Activated CD4-positive, alpha-beta T cell treated with anti-CD3 and anti-CD28 coated beads for 4 hours (primary cell): ENCODE measurements at regions not wholly inside any gene's neighbourhood (a gene's known extent, or its start where the extent isn't known, plus 50 kb on each side); places are given as distances from the start of the nearest gene placed in this dataset.
"Not testable (repeated sequence)": the region's sequence is repeated elsewhere in the genome, so short reads cannot be mapped to it uniquely, and the experiment has no call there.

Source experiments
- DNase-seq, 2 donors: peaks; one replicate each; pipeline ENCODE4 v3.0.0-alpha.2; 2020

DNA sequence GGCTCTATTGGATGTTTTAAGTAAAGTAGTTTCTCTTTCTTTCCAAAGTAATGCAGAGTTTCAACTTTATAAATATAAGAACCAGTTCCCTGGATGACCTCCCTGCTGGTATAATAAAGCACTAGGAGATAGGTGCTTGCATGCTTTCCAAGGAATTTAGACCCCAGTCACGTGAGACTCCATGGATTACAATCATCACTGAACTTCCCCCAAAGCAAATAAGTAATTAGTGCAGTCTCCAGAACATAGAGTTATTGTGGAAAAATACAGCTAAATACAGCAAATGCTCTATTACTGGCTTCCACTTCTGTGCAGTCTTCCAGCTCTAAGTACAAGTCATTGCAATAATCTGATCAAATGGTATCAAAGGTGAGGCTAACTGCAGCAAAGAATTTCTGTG, 220.2 kb upstream of the STEAP1 start:
- DNase-seq: no peak

DNA sequence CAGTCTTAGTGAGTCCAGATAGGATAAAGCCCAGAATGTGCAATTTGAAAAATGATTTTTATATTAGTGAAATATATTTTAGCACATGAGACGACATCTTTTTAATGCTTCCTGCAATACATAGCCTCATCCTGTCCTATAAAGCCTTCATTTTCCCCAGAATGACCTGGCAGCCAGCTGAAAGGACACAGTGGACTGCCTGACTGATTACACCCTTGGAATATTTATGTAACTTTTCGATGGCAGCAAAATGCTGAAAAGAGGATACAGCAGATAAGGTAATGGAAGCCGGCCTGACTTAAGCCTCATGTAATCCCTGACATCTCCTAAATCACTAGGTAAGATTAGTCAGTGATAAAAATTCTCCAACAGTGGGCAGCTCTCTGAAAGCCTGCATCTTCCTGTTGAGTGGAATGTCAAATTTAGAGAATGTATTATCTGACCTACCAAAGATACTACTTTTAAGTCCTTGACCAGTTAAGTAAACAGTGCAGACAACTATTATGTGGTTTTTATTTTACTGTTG, 210.7 kb upstream of the STEAP1 start:
- no peak for DNase-seq

DNA sequence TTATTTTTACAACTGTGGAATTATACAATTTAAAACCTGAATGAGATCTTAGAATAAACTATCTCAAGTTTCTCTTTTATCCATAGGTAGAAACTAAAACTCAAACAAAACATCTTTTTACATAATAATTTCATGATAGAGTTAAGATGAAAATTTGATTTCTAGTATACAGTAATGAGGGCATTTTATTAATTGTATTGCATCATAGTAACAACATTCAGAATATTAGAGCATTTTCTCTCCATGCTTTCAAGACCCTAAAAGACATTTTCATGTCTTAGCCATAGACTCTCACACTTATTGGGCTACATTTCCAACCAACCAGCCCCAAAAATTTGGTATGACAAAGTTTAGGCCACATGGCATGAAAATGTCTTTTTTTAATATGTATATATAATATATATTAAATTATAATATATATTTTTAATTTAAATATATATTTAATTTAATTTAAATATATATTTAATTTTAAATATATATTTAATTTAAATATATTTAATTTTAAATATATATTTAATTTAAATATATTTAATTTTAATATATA, 195.7 kb upstream of the STEAP1 start:
- DNase-seq: no peak

DNA sequence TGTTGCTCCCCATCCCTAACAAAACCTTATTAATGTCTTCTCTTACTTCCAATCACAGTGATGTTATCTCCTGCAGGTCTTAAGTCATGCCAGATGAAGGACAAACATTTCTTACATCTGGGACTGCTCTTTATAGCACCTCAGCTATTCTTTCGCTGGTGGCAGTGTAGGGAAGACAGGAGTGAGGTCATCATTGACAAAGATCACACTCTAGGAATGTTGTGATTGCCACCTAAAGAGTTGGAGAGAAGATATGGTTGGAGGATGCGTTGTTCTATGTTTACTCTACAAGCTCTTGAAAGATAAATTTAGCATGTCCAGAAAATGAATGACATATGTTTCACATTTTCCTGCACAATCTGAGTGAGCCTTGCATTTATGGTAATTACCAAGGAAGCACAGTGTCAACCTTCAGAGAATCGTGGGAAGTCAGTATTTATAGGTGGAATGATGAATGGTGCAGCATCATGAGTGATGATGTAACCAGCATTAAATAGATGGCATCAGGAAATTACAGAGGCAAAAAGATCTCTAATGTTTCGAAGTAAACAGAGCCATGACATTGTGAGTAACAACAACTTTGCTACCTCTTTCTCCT, 188.1 kb upstream of the STEAP1 start:
- DNase-seq: no peak

DNA sequence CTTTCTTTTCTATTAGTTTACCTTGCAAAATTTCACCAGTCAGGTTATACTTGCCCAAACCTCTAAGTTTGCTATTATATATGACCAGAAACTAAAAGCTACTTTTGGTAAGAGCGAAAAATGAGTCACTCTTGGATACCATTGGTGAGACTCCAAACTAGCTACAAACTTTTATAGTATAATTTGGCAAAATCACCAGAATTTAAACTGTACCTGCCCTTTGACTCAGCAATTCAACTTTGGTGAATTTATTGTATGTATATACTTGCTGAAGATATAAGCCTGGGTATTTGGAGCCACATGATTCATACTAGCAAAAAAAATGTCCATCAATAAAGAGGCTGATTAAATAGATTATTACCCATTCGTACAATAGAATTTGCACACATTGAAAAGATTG, 178.7 kb upstream of the STEAP1 start:
- no peak for DNase-seq

DNA sequence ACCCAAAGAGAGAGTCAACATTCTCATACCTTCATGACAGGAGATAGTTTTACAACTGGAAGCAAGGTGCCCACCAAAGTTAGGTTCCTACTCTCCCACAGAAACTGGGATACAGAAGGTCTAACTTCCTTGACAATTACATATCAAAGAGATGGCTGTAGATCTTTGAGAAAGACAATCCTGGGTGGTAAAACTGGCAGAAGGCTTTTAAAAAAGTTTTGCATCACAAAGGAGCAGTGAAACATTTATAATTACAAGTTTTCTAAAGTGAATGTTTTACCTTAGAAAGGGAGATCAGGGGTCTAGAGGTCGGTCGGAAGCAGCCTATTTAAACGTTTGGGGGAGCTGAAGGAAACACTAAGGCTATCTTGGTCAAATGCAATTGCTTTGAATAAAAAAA, 166.6 kb upstream of the STEAP1 start:
- no peak for DNase-seq

DNA sequence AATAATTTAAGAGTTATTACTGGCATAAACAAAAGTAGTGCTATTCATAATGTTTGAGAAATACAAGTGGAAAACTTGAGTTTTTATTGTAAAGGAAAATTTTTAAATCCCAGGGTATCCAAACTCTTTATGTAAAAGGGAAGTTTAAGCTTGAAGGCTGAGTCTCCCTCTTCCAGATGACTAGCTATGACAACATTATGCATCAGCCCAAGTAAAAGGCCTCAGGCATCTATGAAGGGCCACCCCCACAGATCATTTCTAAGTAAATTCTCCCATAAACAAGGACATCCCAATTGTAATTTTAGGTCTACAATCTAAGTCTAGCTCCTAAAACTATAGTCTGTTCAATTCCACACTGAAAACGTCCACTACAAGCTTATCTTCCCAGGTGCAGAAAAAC, 166.2 kb upstream of the STEAP1 start:
- no peak for DNase-seq

DNA sequence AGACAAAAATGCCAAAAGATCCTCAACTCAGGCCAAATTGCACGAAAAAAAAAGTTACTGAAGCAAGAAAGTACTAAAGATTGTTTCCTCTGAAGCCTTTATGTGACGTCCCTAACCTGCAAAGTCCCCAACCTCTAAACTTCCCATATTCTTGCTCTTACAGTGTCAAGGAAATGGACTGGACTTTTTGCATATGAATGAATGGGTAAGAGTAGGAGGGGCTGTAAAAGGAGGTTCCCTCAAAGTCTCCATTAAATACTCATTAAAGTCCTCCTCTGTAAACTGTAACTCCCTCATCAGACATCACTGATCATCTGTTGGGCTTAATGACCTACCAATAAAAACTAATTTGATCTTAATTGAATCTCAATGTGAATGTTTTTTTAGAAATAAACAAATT, 164.8 kb upstream of the STEAP1 start:
- no peak for DNase-seq

DNA sequence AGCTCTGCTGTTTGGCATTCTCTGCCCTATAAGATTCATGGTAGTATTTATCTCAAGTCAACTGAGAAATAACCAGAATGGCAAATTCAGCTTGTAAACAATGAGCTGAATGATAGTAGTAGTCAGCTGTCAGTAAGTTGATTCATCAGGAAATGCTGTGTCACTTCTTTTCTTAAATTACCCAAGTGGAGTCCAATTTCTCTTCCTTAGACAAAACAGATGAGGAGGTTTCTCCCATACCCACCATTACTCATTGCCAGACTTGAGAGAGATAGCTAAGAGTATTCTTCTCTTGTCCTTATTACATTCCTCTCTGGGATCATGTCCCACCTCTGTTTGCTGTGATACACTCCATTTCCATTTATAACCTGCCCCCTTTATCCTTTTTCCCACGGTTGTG, 159.8 kb upstream of the STEAP1 start:
- no peak for DNase-seq

DNA sequence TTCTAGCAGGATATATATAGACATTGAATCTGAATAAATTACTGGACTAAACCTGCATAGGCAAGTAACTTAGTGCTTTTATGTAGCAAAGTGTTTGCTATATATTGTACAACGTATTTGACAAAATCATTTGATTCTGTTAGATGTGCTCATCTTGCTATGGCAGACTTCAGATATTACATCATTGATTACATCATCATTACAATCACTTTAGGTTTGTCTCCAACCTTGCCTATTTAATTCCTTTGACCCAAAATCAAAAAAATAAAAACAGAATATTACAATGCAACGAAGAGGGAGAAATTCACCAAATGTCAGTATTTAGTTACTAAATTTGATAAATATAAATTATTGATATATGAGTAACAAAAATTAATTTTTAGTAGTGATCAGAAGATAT, 155.7 kb upstream of the STEAP1 start:
- DNase-seq: no peak

DNA sequence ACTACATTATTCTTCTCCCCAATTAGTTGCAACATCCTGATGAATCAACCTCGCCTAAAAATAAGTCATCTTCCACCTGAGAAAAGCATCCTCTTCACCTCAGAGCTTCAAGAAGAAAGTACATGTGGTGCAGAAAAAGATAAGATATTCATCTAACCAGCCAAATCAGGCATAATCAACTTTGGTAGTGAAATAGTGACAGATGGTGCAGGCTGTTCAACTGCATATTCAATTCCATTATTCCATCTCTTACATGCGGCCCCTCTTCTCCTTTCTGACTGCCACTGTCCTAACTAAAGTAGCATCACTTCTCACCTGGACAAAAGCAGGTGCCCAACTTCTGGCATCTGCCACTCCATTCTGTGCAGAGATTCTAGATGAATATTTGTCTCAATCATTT, 148.4 kb upstream of the STEAP1 start:
- DNase-seq: no peak

DNA sequence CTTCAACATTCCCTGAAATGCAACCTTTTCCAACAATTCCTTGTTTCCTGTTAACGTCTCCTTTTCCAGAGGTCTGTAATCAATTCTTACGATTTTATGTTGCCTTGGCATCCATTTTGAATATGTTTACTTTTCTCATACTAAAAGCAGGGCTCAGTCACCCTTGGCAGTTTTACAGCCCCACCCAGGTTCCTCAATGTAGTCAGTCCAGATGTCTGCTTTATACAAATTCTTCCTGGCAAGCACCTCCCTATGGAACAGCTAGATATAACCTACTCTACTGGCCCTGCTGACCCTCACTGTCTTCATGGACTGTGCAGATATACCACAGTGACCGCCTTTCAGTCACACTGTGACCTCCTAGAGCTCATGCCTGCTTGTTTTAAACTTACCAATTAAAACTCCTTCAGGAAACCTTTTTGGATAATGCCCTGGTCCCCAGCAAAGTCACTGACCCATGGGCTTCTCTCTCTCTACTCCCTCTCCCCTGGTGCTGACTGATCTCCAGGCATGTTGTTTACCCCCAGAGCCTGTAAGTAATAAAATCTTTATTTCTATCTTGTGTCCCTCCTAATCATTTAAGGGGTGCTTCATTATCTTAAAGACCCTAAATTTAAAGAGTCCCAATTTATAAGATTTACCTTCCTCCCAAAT, 147.1 kb upstream of the STEAP1 start:
- no peak for DNase-seq

DNA sequence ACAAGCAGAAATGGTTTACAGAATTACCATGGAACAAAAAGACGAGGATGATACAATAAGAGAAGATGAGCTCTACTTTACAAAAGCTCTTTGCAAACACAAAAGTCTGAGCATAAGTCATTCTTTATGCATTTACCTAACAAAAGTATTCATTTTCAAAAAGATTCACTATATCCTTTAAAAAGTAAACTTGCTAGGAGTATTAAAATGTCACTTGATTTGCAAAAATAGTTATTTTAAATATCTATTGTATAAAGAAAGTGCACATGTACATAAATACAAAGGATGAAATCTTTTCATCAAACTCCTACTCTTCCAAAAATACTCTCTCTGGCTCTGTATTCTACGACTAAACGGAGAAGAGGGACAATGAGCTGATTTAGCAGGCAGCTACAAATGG, 146.4 kb upstream of the STEAP1 start:
- DNase-seq: no peak

DNA sequence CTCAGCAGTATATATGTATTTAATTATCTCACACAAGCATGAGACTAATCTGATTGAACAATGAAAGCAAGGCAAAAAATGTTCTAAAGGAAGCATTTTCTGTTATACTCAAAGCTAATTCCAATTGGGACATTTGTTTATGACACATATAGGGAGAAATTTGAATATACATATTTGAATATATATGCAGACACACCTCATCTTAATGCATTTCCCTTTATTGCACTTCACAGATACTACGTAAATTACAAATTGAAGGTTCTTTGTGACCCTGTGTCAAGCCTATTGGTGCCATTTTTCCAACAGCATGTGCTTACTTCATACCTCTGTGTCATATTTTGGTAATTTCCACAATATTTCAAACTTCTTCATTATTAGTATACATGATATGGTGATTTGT, 132.1 kb upstream of the STEAP1 start:
- DNase-seq: no peak

DNA sequence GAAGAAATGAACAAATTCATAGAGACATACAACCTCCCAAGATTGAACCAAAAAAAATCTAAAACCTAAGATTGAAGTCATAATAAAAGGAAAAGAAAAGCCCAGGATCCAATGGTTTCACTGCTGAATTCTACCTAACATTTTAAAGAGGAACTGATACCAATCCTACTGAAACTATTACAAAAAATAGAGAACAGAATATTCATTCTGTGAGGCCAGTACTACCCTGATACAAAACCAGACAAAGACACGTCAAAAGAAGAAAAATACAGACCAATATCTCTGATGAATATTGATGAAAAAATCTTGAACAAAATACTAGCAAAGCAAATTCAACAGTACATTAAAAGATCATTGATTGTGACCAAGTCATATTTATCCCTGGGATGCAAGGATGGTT, 128.5 kb upstream of the STEAP1 start:
- no peak for DNase-seq

DNA sequence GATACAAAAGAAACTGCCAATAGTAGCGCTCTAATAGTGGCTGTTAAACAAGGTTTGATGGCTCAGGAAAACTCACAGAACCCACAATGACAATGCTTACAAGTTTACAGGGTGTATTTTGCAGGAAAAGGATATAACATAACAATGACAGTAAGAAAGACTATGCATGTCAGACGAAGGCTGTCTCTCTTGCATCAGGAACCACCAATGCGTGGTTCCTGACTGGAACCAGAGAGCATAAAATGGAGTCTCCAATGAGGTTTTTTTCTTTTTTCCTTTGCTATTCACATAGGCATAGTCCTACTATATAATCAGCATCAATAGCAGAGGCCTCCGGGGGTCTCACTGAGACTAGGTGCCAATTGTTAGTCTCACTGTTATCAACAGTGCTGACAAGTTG, 120.4 kb upstream of the STEAP1 start:
- no peak for DNase-seq

DNA sequence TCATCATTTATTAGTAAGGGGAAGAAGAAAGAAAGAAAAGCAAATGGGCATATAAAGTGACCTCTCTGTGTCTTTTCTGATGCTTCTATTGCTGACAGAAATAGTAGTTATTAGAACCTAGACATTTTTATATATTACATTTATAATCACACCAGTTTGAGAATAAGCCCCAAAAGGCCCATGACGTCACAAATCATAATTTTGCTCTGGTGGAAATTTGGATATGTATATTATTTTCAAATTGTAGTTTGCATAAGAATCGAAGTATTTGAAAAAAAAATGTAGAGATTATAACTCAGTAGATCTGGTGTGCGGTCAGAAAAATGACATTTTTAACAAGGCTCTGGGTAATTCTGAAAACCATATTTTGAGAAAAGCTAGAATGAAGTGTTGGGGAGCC, 101.2 kb upstream of the STEAP1 start:
- no peak for DNase-seq

DNA sequence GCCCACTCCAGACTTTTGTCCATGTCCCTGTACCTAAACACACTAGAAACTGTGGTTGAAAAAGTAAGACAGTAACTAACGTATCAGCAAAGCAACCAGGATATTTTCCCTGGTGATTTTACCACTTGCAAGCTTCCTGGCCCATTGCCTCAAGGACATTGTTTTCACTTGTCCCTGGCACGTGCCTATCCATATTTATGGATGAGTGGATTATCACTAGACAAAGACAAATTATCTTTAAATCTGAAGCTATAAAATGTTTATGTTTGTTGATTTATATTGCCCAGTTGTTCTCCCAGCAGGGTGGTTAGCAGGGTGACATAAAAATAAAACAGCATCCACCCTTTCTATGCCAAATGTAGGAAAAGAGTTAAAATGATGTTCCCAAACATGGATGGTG, 93.2 kb upstream of the STEAP1 start:
- DNase-seq: no peak

DNA sequence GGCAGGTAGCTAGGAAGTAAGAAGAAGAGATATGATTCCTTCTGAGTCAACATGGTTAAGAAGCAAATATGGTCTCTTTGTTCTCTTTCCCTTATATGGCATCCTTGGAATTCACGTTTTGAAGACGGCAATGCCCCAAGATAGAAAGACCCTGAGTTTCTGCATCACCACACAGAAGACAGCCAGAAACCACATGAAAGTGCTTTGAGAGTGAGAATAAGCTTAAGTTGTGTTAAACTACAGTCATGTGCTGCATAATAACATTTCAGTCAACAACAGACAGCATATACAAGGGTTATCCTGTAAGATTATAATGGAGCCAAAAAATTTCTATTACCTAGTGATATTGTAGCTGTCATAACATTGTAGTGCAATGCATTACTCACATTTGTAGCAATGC, 89.9 kb upstream of the STEAP1 start:
- DNase-seq: no peak

DNA sequence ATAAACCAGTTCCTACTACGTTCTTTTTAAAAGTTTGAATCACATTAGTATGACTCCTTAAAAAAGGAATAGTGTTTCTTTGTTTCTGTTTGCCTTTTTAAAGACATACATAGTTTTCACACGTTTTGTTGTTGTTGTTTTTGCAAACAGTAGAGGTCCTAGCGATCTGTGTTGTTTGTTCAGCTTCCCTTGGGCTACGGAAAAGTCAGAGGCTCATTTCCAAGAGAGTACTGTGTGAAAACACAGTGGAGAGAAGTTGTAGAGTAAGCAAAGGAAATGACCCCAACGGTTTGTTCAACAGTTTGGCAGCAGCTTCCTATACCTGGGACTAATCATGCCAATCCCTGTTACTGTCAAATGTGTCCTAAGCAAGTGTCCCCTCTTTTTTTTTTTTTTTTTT, 87.1 kb upstream of the STEAP1 start:
- DNase-seq: no peak

DNA sequence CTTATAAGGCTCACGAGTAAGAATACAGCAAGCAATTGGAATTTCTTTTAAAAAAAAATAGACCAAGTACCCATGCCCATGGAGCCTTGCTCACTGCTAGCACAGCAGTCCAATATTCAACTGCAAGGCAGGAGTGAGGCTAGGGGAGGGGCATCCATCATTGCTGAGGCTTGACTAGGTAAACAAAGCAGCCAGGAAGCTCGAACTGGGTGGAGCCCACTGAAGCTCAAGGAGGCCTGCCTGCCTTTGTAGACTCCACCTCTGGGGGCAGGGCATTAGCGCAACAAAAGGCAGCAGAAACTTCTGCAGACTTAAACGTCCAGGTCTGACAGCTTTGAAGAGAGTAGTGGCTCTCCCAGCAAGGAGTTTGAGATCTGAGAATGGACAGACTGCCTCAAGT, 84.0 kb upstream of the STEAP1 start:
- not testable (repeated sequence) for DNase-seq

DNA sequence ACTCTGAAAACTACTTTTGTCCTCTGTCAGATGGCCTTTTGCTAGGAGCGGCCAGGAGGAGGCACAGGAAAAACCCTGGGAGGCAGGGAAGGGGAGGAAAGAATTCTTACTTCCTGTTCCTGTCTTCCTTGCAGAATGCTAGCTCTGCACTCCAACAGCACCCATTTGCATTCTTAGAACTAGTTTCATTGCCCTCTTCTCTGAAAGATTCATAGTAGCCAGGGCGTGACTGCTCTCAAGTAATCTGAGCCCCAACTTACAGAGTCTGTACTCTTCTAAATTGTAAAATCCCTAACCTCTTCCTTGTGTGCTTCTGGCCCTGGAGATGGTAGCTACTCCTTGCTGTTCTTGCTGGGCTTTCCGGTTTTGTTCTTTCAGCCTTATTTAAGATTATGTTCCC, 75.3 kb upstream of the STEAP1 start:
- DNase-seq: no peak

DNA sequence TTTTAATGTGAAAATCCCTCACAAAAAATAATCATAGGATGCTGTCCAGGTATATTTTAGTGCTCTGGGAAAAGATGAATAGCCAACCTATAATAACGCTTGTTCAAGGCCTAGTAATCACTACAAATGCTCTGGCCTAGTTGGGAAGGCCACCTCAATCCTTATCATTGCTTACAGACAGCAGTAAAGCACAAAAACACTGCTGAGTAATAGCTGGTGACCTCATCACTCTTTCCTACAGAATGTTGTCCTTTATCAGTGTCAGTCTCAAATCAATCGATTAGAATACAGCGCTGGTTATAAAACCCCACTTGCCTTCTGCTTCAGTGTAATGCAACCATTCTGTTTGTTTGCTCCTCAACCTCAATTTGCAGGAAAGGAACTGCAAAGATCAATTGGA, 72.6 kb upstream of the STEAP1 start:
- DNase-seq: no peak

DNA sequence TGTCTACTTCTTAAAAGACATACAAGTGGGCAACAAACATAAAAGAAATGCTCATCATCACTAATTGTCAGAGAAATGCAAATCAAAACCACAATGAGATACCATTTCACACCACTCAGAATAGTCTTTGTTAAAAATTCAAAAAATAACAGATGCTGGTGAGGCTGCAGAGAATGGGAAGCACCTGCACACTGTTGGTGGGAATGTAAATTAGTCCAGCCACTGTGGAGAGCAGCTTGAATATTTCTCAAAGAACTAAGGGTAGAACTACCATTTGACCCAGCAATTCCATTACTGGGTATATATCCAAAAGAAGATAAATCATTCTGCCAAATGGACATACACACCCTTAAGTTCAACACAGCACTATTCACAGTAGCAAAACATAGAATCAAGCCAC, 61.8 kb upstream of the STEAP1 start:
- no peak for DNase-seq

DNA sequence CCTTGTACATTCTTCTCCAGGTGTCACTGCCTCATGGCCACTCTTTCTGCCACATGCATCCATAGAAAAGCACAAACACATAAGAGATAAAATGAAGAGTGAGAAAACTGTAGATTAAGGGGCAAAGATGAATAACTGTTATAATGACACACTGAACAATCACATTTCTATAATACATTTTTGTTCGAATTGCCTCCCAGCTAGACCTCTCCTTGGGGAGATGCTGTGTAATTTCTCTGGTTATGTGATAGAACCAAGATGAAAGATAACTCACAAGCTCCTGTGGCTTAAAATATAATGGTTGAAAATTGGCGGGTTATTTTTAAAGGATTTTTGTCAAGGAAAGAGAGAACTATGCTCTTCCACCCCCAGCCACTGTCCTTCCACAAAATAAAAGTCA, 60.2 kb upstream of the STEAP1 start:
- DNase-seq: no peak
